Prostate gland (tissue), 2 donors: ENCODE measurements at regions not wholly inside any gene's neighbourhood (a gene's known extent, or its start where the extent isn't known, plus 50 kb on each side); places are given as distances from the start of the nearest gene placed in this dataset.

ENCODE experiments used
- DNase-seq: peaks from one replicate; pipeline ENCODE4 v3.0.0-alpha.2; 2019; ENCODE audit warnings: low spot score
- H3K27ac ChIP-seq, 2 donors: fragments of 200-600 bp; sonication (generic); 2 replicates each; pipeline ENCODE4 v1.5.1; 2017 to 2019
- H3K27me3 ChIP-seq: fragments of 200-600 bp; sonication (generic); replicated peaks from 2 replicates; pipeline ENCODE4 v1.5.1; 2019; ENCODE audit not compliant: insufficient read depth
- H3K36me3 ChIP-seq, 2 donors: fragments of 200-600 bp; sonication (generic); 1 replicate in 1 of 2; 2 replicates in 1 of 2; pipeline versions ENCODE4 v1.5.1 to v1.8.1; 2017 to 2019
- H3K4me1 ChIP-seq: fragments of 200-600 bp; sonication (generic); replicated peaks from 2 replicates; pipeline ENCODE4 v1.5.1; 2019
- H3K4me3 ChIP-seq, 2 donors: fragments of 200-600 bp; sonication (generic); 2 replicates each; pipeline ENCODE4 v1.5.1; 2017 to 2019
- H3K9me3 ChIP-seq: fragments of 200-600 bp; sonication (generic); 2 replicates; pipeline ENCODE4 v1.5.1; 2017
- POLR2A ChIP-seq: fragments of 450-650 bp; IDR thresholded peaks from one replicate; pipeline ENCODE4 v1.6.1; 2016; ENCODE audit warnings: antibody characterized with exemption, mild to moderate bottlenecking
- POLR2AphosphoS5 ChIP-seq: sonication (generic); formaldehyde crosslinking; IDR thresholded peaks from one replicate; pipeline ENCODE4 v1.6.1; 2017; ENCODE audit warnings: antibody characterized with exemption
- WGBS: methylation state at CpG from one replicate; pipeline ENCODE4 v1.1.5; 2018; 5-methylcytosine and 5-hydroxymethylcytosine counted together
- intact Hi-C: fragments of 100-400 bp; cut with DNase I; formaldehyde crosslinking; loops from one replicate; pipeline ENCODE4 v1.14.2; 2022
- TF ChIP-seq, protein P1 (sequence below), 4 experiments: fragments of 200-600 bp in 2 of 4; fragments of 450-650 bp in 2 of 4; sonication (generic) in 2 of 4; IDR thresholded peaks; 1 replicate in 3 of 4; 2 replicates in 1 of 4; pipeline ENCODE4 v1.5.1; 2016 to 2019; ENCODE audit warnings: antibody characterized with exemption in 4 of 4, mild to moderate bottlenecking in 2 of 4, moderate library complexity in 2 of 4

DNA sequence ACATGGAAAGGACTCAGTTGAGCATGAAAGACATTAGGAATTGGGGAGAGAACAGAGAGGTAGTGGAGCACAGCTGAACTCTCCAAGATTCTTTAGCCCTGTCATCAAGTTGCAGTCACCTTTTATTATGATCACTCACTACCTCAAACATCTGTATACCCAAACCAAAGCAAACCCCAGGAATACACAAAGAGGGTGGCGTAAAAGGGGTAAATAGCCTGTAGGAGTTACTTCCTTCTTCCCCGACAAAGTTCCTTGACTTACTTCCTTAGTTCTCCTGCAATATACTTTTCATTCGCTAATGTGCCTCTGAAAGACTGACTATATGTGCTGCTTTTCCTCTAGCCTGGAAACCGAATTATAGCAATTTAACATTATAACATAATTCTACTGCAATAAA is 159.9 kb downstream of the SPRY1 start:
- TF ChIP-seq POLR2A, result no peak
- TF ChIP-seq, protein P1, sequence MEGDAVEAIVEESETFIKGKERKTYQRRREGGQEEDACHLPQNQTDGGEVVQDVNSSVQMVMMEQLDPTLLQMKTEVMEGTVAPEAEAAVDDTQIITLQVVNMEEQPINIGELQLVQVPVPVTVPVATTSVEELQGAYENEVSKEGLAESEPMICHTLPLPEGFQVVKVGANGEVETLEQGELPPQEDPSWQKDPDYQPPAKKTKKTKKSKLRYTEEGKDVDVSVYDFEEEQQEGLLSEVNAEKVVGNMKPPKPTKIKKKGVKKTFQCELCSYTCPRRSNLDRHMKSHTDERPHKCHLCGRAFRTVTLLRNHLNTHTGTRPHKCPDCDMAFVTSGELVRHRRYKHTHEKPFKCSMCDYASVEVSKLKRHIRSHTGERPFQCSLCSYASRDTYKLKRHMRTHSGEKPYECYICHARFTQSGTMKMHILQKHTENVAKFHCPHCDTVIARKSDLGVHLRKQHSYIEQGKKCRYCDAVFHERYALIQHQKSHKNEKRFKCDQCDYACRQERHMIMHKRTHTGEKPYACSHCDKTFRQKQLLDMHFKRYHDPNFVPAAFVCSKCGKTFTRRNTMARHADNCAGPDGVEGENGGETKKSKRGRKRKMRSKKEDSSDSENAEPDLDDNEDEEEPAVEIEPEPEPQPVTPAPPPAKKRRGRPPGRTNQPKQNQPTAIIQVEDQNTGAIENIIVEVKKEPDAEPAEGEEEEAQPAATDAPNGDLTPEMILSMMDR (IDR thresholded peaks at IDR 0.05), result no peak
- no peak for TF ChIP-seq POLR2AphosphoS5
- no peak for DNase-seq
- Histone ChIP-seq H3K4me3 (no peak overlapping the region), H3K36me3 (no peaks in the 10 kb centered on the region), H3K9me3 (no peaks in the 10 kb centered on the region), H3K4me1 (peaks cover 5% of the 10 kb centered on the region), H3K27me3 (no peaks in the 10 kb centered on the region), H3K27ac (peak overlapping the region in 1 of 2 donors; percentile 67)
- intact Hi-C loops, result no loop called here
- 82% methylated on average over 4 of the region's 4 CpGs for WGBS

DNA sequence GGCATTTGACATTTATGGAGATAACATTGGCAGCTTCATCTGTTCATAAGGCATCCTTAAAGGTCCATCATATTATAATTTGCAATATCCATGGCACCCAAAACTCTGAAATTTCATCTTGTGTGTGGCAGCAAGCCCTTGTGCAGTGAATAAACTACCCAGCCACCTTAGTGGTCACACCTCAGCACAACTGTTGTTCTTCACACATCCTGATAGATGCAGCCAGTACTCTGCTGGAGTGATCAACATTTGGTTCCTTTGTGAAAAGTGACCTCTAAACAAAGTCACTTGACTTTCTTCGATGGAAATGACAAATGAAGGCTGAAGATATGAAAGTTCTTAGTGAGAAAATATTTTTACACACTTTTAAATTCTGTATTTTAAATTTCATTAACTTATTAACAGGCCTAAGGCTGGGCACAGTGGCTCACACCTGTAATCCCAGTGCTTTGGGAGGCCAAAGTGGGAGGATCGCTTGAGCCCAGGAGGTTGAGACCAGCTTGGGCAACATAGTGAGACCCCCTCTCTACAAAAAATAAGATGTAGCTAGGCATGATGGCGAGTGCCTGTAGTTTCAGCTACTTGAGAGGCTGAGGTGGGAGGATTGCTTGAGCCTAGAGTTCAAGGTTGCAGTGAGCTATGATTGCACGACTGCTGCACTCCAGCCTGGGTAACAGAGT is 161.4 kb downstream of the SPRY1 start:
- Histone ChIP-seq H3K9me3 (no peaks in the 10 kb centered on the region), H3K36me3 (no peaks in the 10 kb centered on the region), H3K27me3 (no peaks in the 10 kb centered on the region), H3K27ac (no peak overlapping the region), H3K4me1 (peaks cover 5% of the 10 kb centered on the region), H3K4me3 (no peak overlapping the region)
- no peak for DNase-seq
- intact Hi-C loops, result no loop called here
- WGBS, result 73% methylated on average over 4 of the region's 4 CpGs
- TF ChIP-seq, protein P1 (IDR thresholded peaks at IDR 0.05), result no peak
- TF ChIP-seq POLR2AphosphoS5 (no peak), POLR2A (no peak)

DNA sequence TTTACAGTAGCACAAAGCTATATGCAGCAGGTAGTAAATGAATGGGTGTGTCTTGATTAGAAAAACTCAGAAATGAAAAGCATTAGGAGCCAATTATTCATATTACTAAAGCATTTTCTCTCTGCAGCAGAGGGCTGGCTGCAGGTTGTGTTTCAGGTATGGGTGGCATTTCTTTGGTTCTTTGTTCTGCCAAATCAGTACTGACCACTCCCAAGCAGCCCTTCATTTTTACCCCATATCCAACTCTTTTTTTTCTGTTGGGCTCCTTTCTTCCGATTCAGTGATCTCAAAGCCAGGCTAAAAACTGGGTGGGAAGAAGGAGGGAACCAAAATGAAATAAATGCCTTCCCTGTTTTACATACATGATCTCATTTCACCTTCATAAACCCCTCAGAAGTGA is 162.3 kb downstream of the SPRY1 start:
- intact Hi-C loops, result no loop called here
- no peaks in the 10 kb centered on the region for H3K9me3 ChIP-seq
- WGBS, result 88% methylated on average over 1 of the region's 1 CpG

DNA sequence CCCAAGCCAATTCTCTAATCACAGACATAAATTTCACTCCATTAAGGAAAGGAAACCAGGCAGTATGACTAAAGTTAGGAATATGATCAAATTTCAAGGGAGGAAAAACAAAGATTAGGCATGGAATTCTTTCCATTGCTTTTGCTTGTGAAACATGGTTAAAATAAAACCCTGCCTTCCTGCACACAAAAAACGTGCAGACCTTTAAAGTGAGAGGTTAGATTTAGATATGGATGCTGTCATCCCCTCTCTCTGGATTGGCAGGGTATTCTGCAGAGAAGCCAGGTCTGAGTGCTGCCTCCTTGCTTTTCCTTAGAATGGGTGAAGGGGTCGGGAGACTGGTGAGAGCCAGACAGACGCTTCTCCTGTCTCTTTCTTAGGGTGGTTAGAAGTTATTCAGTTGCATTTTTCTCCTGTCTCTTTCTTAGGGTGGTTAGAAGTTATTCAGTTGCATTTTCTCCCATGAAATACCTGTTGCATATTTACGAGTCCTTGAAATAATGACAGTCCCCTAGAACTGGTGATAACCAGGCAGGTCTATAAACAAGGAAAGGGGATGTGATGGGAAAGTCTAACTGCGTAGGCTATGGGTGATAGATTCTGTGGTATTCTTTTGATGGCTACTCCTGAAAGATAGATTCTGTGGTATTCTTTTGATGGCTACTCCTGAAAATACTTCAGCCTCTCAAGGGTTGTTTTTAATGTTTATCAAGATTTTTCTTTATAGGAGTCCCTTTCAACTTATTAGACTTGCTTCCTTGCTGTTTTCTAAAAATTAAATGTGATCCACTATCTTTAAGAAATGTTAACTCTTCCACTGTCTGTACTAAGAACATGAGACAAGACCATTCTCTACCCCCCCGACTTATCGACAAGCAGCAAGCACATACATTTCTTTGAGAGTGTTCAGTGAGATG is 163.6 kb downstream of the SPRY1 start:
- WGBS, result 77% methylated on average over 7 of the region's 7 CpGs
- intact Hi-C loops, result no loop called here
- no peaks in the 10 kb centered on the region for H3K36me3 ChIP-seq
- no peaks in the 10 kb centered on the region for H3K27me3 ChIP-seq
- no peak for TF ChIP-seq POLR2AphosphoS5
- TF ChIP-seq POLR2A, result no peak
- TF ChIP-seq, protein P1 (IDR thresholded peaks at IDR 0.05), result no peak
- no peak overlapping the region for H3K27ac ChIP-seq
- DNase-seq, result no peak
- peaks cover 5% of the 10 kb centered on the region for H3K4me1 ChIP-seq
- no peak overlapping the region for H3K4me3 ChIP-seq
- no peaks in the 10 kb centered on the region for H3K9me3 ChIP-seq

More for the DNA sequence above, 162.3 kb downstream of the SPRY1 start:
- H3K4me3 ChIP-seq, result no peak overlapping the region
- no peaks in the 10 kb centered on the region for H3K27me3 ChIP-seq
- H3K27ac ChIP-seq, result no peak overlapping the region
- DNase-seq, result no peak
- peaks cover 5% of the 10 kb centered on the region for H3K4me1 ChIP-seq
- TF ChIP-seq, protein P1 (IDR thresholded peaks at IDR 0.05), result no peak
- TF ChIP-seq POLR2A (no peak), POLR2AphosphoS5 (no peak)
- H3K36me3 ChIP-seq, result no peaks in the 10 kb centered on the region
